NCI-H2196 (cell line): ENCODE measurements at regions not wholly inside any gene's neighbourhood (a gene's known extent, or its start where the extent isn't known, plus 50 kb on each side); places are given as distances from the start of the nearest gene placed in this dataset.
A peak's percentile ranks its signal among the peaks of the same experiment; 100 is the strongest.

ENCODE experiments used
- DNase-seq: peaks from one replicate; lab custom pipeline; 2025; ENCODE audit not compliant: unreplicated experiment; lab: John Stamatoyannopoulos, UW

DNA sequence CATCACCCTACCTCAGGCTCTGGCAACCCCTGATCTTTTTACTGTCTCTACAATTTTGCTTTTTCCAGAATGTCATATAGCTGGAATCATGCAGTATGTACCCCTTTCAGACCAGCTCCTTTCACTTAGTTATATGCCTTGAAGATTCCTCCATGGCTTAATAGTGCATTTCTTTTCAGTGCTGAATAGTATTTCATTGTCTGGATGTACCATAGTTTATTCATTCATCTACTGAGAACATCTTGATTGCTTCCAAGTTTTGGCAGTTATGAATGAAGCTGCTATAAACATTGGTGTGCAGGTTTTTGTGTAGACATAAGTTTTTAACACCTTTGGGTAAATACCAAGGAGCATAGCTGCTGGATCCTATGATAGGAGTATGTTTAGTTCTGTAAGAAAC lies 50.8 kb upstream of the ANP32A start:
- no peak for DNase-seq

DNA sequence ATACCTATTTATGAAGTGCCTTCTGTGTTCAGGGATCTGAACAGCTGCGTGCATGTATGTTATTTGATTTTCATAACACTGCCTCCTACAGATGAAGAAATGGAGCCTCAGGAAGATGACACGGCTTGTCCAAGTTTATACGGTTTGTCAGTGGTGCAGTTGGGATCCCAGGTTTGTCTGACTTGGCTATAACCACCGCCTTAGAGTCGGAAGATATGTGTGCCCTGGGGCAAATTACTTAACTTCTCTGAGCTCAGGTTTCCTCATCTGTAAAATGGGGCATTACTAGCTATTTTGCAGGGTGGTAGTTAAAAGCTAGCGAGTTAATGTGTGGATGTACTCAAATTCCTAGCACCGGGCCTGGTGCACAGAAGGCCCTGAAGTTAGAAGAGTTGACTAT lies 54.1 kb upstream of the ANP32A start:
- no peak for DNase-seq

DNA sequence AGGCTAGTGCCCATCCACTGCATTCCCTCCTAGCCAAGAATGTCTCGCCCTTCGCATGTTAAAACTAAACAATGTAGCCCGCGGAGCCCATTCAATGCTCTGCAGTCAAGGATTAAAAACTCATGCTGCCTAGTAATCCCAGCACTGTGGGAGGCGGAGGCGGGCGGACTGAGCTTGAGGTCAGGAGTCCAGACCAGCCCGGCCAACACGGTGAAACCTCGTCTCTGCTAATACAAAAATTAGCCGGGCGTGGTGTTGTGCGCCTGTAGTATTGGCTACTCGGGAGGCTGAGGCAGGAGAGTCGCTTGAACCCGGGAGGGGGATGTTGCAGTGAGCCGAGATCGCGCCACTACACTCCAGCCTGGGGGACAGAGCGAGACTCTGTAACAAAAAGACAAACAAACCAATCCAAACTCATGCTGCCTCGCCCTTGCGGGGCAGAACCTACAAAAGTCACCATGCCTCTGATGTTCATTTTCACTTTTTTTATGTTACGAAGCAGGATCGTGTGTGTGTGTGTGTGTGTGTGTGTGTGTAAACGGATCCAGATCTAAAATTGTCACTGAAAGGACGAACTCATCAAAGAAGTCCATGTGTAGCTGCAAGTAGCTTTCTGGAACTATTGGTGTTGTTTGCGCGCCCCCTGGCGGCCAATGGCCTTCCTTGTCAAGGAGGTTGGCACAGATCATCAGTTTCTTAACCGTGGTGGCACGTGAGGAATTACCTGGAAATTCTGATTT lies 54.8 kb upstream of the SPESP1 start:
- peak; percentile 88 for DNase-seq

DNA sequence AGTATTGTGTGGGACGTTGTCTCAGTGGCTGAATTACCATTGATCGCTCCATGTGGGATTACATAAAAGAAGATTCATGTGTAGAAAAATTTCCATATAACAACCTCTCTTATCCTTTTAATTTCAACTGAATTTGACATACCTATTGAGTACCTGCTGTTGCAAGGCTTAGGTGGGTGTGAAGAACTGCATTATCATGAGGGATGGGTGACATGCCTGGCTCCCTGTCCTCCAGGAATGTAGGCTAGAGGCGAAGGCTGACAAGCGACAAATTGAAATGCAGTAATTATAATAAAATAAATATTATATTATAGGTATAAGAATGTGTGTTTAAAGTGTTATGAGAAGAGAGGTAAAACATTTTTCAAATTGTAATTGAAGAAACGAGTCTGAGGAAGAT lies 52.7 kb upstream of the SPESP1 start:
- DNase-seq: no peak

DNA sequence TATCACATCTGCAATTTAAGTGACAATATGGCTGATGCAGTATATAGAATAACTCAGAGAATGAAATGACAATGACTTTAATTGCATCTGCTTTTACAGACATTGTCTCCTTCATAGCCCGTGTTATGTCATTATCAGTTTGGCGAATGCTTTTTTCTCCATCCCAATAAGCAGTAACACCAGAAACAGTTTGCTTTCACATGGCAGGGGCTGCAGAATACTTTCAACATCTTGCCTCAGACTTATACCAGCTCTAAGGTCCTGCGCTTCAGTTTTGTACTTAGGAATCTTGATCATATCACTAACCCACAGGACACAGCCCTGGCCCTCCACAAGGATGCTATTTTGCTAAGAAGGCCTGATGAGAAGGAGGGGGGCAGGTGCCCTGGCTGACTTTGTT lies 49.9 kb upstream of the SPESP1 start:
- DNase-seq: no peak
